ENCODE measurements at regions not wholly inside any gene's neighbourhood (a gene's known extent, or its start where the extent isn't known, plus 50 kb on each side); places are given as distances from the start of the nearest gene placed in this dataset.
"Not testable (repeated sequence)": the region's sequence is repeated elsewhere in the genome, so short reads cannot be mapped to it uniquely, and the experiment has no call there.

- no peaks in the 10 kb centered on the region for H3K4me1 ChIP-seq (ENCODE audit: insufficient read depth, low read length)
- Mint-ChIP-seq H3K4me3 (no peak overlapping the region), H3K4me1 (no peaks in the 10 kb centered on the region), H3K36me3 (no peaks in the 10 kb centered on the region), H3K27ac (no peak overlapping the region), H3K27me3 (peaks cover 6 to 25% of the 10 kb centered on the region in 2 donors), H3K9me3 (no peaks in the 10 kb centered on the region)
- DNase-seq: no peak
- no peaks in the 10 kb centered on the region for H3K27me3 ChIP-seq (ENCODE audit: insufficient read depth, low read length, poor library complexity, severe bottlenecking)
- no peaks in the 10 kb centered on the region for H3K9me3 ChIP-seq (ENCODE audit: low read length)
- POLR2A ChIA-PET: no interaction called here
- no peak overlapping the region for H3K4me3 ChIP-seq (ENCODE audit: low read length)
- CTCF ChIA-PET: no interaction called here
- H3K36me3 ChIP-seq (ENCODE audit: insufficient read depth, low read length): no peaks in the 10 kb centered on the region
- H3K27ac ChIP-seq (ENCODE audit: low read depth, low read length): no peak overlapping the region
Observed at GRCh38 chr4:101644516-101644915, 146.0 kb upstream of the BANK1 start.

DNA sequence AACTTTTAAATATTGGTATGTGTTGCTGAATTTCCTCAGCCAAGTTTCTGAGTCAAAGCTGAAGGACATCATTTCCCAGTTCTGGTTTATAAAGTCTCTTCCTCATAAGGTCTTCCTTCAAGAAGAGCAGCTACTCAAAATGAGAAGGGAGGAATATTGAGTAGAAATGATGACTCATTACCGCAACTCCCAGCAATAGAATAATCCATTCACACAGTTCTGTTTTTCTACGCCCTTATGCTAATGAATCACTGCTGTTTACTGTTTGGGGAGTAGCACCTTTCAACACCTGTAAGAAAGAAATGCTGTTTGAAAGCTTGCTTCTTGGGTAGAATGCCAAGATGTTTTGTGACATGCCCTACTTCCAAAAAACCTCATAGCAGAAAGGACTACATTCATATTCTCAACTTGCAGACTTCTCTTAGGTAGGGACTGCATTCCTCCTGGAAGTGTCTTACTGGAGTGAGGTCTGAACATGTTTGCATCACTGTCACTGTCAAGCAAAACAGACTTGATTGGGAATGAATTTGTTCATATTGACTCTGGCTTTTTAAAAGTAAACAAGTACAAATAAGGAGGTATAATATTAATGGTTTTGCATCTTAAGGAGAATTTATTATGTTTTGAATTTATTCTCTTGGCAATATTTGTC is 147.2 kb upstream of the BANK1 start:
- H3K4me3 ChIP-seq (ENCODE audit: low read length): no peak overlapping the region
- no peak overlapping the region for H3K27ac Mint-ChIP-seq
- no peaks in the 10 kb centered on the region for H3K9me3 Mint-ChIP-seq
- H3K36me3 Mint-ChIP-seq: no peaks in the 10 kb centered on the region
- no peaks in the 10 kb centered on the region for H3K4me1 Mint-ChIP-seq
- H3K27me3 Mint-ChIP-seq: peaks cover 3 to 25% of the 10 kb centered on the region in 2 donors
- no peaks in the 10 kb centered on the region for H3K4me1 ChIP-seq (ENCODE audit: insufficient read depth, low read length)
- ChIA-PET CTCF (no interaction called here), POLR2A (no interaction called here)
- DNase-seq: no peak
- no peak overlapping the region for H3K27ac ChIP-seq (ENCODE audit: low read depth, low read length)
- no peaks in the 10 kb centered on the region for H3K27me3 ChIP-seq (ENCODE audit: insufficient read depth, low read length, poor library complexity, severe bottlenecking)
- no peak overlapping the region for H3K4me3 Mint-ChIP-seq
- no peaks in the 10 kb centered on the region for H3K36me3 ChIP-seq (ENCODE audit: insufficient read depth, low read length)
- no peaks in the 10 kb centered on the region for H3K9me3 ChIP-seq (ENCODE audit: low read length)

GRCh38 chr4:101632766-101633165 is 157.8 kb upstream of the BANK1 start:
- POLR2A ChIA-PET; DNase-seq; H3K27ac ChIP-seq (ENCODE audit: low read depth, low read length); H3K27me3 ChIP-seq (ENCODE audit: insufficient read depth, low read length, poor library complexity, severe bottlenecking); H3K4me1 Mint-ChIP-seq; H3K27ac Mint-ChIP-seq; H3K4me3 Mint-ChIP-seq; CTCF ChIA-PET; H3K9me3 ChIP-seq (ENCODE audit: low read length); H3K4me3 ChIP-seq (ENCODE audit: low read length); H3K4me1 ChIP-seq (ENCODE audit: insufficient read depth, low read length); H3K36me3 Mint-ChIP-seq; H3K36me3 ChIP-seq (ENCODE audit: insufficient read depth, low read length); H3K9me3 Mint-ChIP-seq: not testable (repeated sequence)
- peaks cover 6 to 33% of the 10 kb centered on the region in 2 donors for H3K27me3 Mint-ChIP-seq

DNA sequence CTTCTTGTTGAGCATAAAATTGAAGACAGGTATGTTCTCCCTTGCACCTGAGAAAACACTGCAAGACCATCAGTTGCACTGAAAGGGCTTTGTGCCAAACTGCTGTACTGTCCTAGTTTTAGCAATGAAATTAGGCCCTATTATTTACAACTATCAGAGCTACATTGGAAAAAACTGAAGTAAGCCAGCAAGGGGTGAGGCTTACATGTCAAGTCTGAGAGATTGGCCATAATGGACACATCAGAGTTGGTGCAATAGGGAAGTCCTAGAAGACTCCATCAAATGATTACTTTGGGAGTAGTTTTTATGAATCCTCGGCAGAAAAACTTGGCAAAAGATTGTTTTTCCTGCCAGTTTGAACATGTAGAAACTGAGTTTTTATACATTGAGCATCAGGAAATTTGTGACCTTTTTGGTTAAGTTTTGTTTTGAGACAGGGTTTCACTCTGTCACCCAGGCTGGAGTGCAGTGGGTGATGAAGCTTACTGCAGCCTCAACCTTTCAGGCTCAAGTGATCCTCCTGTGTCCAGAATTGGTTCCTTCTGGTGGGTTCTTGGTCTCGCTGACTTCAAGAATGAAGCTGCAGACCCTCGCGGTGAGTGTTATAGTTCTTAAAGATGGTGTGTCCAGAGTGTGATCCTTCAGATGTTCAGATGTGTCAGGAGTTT is 160.1 kb upstream of the BANK1 start:
- Histone ChIP-seq H3K36me3 (ENCODE audit: insufficient read depth, low read length) (no peaks in the 10 kb centered on the region), H3K4me1 (ENCODE audit: insufficient read depth, low read length) (no peaks in the 10 kb centered on the region), H3K9me3 (ENCODE audit: low read length) (no peaks in the 10 kb centered on the region), H3K4me3 (ENCODE audit: low read length) (no peak overlapping the region), H3K27me3 (ENCODE audit: insufficient read depth, low read length, poor library complexity, severe bottlenecking) (no peaks in the 10 kb centered on the region), H3K27ac (ENCODE audit: low read depth, low read length) (no peak overlapping the region)
- Mint-ChIP-seq H3K36me3 (no peaks in the 10 kb centered on the region), H3K4me3 (no peak overlapping the region), H3K27ac (no peak overlapping the region), H3K9me3 (peaks cover 0 to 3% (median 0%) of the 10 kb centered on the region in 5 donors), H3K27me3 (peaks cover 12 to 33% of the 10 kb centered on the region in 2 donors), H3K4me1 (no peaks in the 10 kb centered on the region)
- no peak for DNase-seq
- ChIA-PET CTCF (no interaction called here), POLR2A (no interaction called here)

DNA sequence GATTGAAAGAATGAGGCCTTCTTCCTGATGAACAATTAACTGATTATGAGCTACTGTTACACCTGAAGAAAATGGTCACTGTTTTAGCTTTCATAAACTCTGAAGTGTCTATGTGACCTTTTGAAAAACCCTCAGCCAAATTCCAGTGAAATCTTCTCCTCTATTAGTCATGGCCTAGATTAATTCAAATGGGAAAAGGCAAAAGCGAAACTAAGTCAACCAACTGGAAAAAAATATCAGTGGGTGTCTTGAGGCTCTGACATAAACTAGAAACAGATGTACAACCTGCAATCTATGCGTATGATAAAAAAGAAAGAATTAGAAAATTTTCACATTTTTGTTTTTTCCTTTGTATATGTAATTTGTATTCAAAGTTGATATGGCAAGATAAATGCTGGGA is 169.4 kb upstream of the BANK1 start:
- Mint-ChIP-seq H3K4me3 (no peak overlapping the region), H3K27me3 (peaks cover 3 to 12% of the 10 kb centered on the region in 2 donors), H3K9me3 (no peaks in the 10 kb centered on the region), H3K27ac (no peak overlapping the region), H3K36me3 (peaks cover 0 to 3% (median 0%) of the 10 kb centered on the region in 3 donors), H3K4me1 (no peaks in the 10 kb centered on the region)
- Histone ChIP-seq H3K27ac (ENCODE audit: low read depth, low read length) (no peak overlapping the region), H3K27me3 (ENCODE audit: insufficient read depth, low read length, poor library complexity, severe bottlenecking) (no peaks in the 10 kb centered on the region), H3K4me1 (ENCODE audit: insufficient read depth, low read length) (no peaks in the 10 kb centered on the region), H3K4me3 (ENCODE audit: low read length) (no peak overlapping the region), H3K36me3 (ENCODE audit: insufficient read depth, low read length) (no peaks in the 10 kb centered on the region), H3K9me3 (ENCODE audit: low read length) (no peaks in the 10 kb centered on the region)
- ChIA-PET POLR2A (no interaction called here), CTCF (no interaction called here)
- DNase-seq: no peak

DNA sequence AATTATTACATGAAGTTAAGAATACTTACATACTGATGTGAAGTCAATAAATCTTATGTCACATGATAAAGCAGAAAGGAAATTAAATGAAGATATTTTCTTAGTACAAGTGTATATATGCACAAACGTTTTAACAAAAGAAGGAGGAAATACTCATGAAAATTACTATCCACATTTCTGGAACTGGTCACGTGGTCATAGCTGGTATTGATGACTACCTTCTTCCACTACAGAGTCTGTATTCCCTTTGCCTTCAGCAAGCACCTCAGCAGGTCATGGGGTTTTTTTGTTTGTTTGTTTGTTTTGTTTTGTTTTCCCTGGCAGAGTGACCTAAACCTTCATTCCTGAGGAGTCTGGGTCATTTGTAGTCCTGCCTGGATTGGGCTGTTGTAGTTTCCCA is 174.9 kb upstream of the BANK1 start:
- Mint-ChIP-seq H3K4me1 (no peaks in the 10 kb centered on the region), H3K4me3 (no peak overlapping the region), H3K27me3 (peaks cover 3 to 7% of the 10 kb centered on the region in 2 donors), H3K27ac (no peak overlapping the region), H3K36me3 (peaks cover 0 to 7% (median 0%) of the 10 kb centered on the region in 3 donors), H3K9me3 (no peaks in the 10 kb centered on the region)
- no peaks in the 10 kb centered on the region for H3K36me3 ChIP-seq (ENCODE audit: insufficient read depth, low read length)
- DNase-seq: no peak
- H3K9me3 ChIP-seq (ENCODE audit: low read length): no peaks in the 10 kb centered on the region
- H3K4me3 ChIP-seq (ENCODE audit: low read length): no peak overlapping the region
- ChIA-PET POLR2A (no interaction called here), CTCF (no interaction called here)
- H3K27me3 ChIP-seq (ENCODE audit: insufficient read depth, low read length, poor library complexity, severe bottlenecking): no peaks in the 10 kb centered on the region
- H3K27ac ChIP-seq (ENCODE audit: low read depth, low read length): no peak overlapping the region
- H3K4me1 ChIP-seq (ENCODE audit: insufficient read depth, low read length): no peaks in the 10 kb centered on the region

GRCh38 chr4:101606989-101607388 is 183.5 kb upstream of the BANK1 start:
- H3K27ac ChIP-seq (ENCODE audit: low read depth, low read length); H3K4me1 Mint-ChIP-seq; POLR2A ChIA-PET; H3K4me1 ChIP-seq (ENCODE audit: insufficient read depth, low read length); CTCF ChIA-PET; H3K27me3 ChIP-seq (ENCODE audit: insufficient read depth, low read length, poor library complexity, severe bottlenecking); H3K36me3 Mint-ChIP-seq; H3K27me3 Mint-ChIP-seq; H3K4me3 ChIP-seq (ENCODE audit: low read length); DNase-seq; H3K9me3 ChIP-seq (ENCODE audit: low read length); H3K4me3 Mint-ChIP-seq; H3K27ac Mint-ChIP-seq; H3K36me3 ChIP-seq (ENCODE audit: insufficient read depth, low read length); H3K9me3 Mint-ChIP-seq: not testable (repeated sequence)

DNA sequence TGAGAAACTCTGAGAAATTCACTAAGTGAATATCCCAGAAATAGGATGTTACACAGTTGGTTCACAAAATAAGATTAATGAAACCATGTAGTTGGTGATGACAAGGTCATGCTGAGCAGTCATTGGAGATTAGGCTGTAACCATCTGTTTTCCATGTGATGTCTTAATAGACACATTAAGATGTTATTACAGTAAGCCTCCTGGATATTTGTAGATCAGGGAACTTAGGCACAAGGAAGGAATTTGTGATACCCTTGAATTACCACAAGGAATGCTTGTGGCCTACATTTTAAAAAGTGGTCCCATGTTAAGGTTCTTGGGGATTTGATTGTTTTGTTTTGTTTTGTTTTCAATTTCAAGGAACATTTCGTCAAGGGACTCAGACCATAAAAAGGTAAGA is 185.6 kb upstream of the BANK1 start:
- H3K27ac Mint-ChIP-seq: no peak overlapping the region
- Histone ChIP-seq H3K36me3 (ENCODE audit: insufficient read depth, low read length) (no peaks in the 10 kb centered on the region), H3K4me3 (ENCODE audit: low read length) (no peak overlapping the region), H3K27ac (ENCODE audit: low read depth, low read length) (no peak overlapping the region), H3K4me1 (ENCODE audit: insufficient read depth, low read length) (no peaks in the 10 kb centered on the region), H3K27me3 (ENCODE audit: insufficient read depth, low read length, poor library complexity, severe bottlenecking) (no peaks in the 10 kb centered on the region), H3K9me3 (ENCODE audit: low read length) (no peaks in the 10 kb centered on the region)
- H3K4me1 Mint-ChIP-seq: no peaks in the 10 kb centered on the region
- ChIA-PET POLR2A (no interaction called here), CTCF (no interaction called here)
- H3K9me3 Mint-ChIP-seq: peaks cover 0 to 4% (median 2%) of the 10 kb centered on the region in 5 donors
- peaks cover 0 to 7% (median 1%) of the 10 kb centered on the region in 3 donors for H3K36me3 Mint-ChIP-seq
- DNase-seq: no peak
- H3K4me3 Mint-ChIP-seq: no peak overlapping the region
- H3K27me3 Mint-ChIP-seq: no peaks in the 10 kb centered on the region
